A549 (cell line): ENCODE measurements at regions not wholly inside any gene's neighbourhood (a gene's known extent, or its start where the extent isn't known, plus 50 kb on each side); places are given as distances from the start of the nearest gene placed in this dataset.

Source experiments
- ATAC-seq, 2 experiments: fragments of 200-7000 bp in 1 of 2; fragments of >200 bp in 1 of 2; cut with Nextera tagmentation in 1 of 2; cut with Tn5 transposase in 1 of 2; 3 replicates each; pipeline versions ENCODE4 v1.8.0 to v1.9.1; 2018 to 2020; ENCODE audit warnings: mild to moderate bottlenecking in 1 of 2, moderate library complexity in 1 of 2
- CTCF ChIA-PET: fragments of 300-600 bp; sonication (Branson Sonifier 250); formaldehyde crosslinking; extraction: SDS; loops from one replicate; lab custom pipeline; 2021; ENCODE audit warnings: antibody characterized with exemption, inconsistent platforms; lab: Yijun Ruan, JAX
- POLR2A ChIA-PET: fragments of 350-600 bp; formaldehyde crosslinking; extraction: SDS; loops from one replicate; lab custom pipeline; 2021; ENCODE audit warnings: antibody characterized with exemption, inconsistent platforms; lab: Yijun Ruan, JAX
- DNase-seq, 2 experiments: peaks; one replicate each; pipeline versions ENCODE4 v3.0.0 to v3.0.0-alpha.2; 2011 to 2016; ENCODE audit warnings: low read depth in 1 of 2, low spot score in 1 of 2
- FAIRE-seq: peaks from 2 replicates; lab custom pipeline; 2011; peaks lifted over from hg19 to GRCh38; lab: Jason Lieb, UNC
- H3K27ac ChIP-seq, 2 experiments: fragments of >200 bp; sonication (Bioruptor Twin); formaldehyde crosslinking; 3 replicates each; pipeline ENCODE4 v1.5.1; 2016 to 2017
- H3K4me1 ChIP-seq: fragments of >200 bp; sonication (Bioruptor Twin); formaldehyde crosslinking; 3 replicates; pipeline ENCODE4 v1.6.1; 2016
- H3K4me2 ChIP-seq: fragments of >200 bp; sonication (Bioruptor Twin); formaldehyde crosslinking; 3 replicates; pipeline ENCODE4 v1.6.1; 2016
- H3K4me3 ChIP-seq: fragments of >200 bp; sonication (Bioruptor Twin); formaldehyde crosslinking; 3 replicates; pipeline ENCODE4 v1.5.1; 2016
- H3K9me3 ChIP-seq: fragments of >200 bp; sonication (Bioruptor Twin); formaldehyde crosslinking; 3 replicates; pipeline ENCODE4 v1.6.1; 2016
- CBX2 ChIP-seq: fragments of 200-600 bp; sonication (generic); IDR thresholded peaks from 2 replicates; pipeline ENCODE4 v1.6.1; 2016; ENCODE audit warnings: low read depth, mild to moderate bottlenecking, borderline replicate concordance
- CBX8 ChIP-seq: fragments of 200-600 bp; sonication (generic); IDR thresholded peaks from 2 replicates; pipeline ENCODE4 v1.6.1; 2016
- CHD2 ChIP-seq: fragments of 150-350 bp; IDR thresholded peaks from 2 replicates; pipeline ENCODE4 v1.6.1; 2014; ENCODE audit warnings: low read length; ENCODE audit not compliant: partially characterized antibody
- EHF ChIP-seq: fragments of 250-450 bp; sonication (Bioruptor Pico); IDR thresholded peaks from 2 replicates; pipeline ENCODE4 v1.5.0; 2020; ENCODE audit warnings: mild to moderate bottlenecking
- EHMT2 ChIP-seq: fragments of 200-600 bp; sonication (generic); IDR thresholded peaks from 2 replicates; pipeline ENCODE4 v1.6.1; 2016; ENCODE audit warnings: antibody characterized with exemption, low read depth, mild to moderate bottlenecking, moderate library complexity
- HDAC2 ChIP-seq: fragments of 200-600 bp; sonication (generic); IDR thresholded peaks from 2 replicates; pipeline ENCODE4 v1.6.1; 2016
- HOXB13 ChIP-seq: fragments of 250-450 bp; sonication (Bioruptor Pico); IDR thresholded peaks from 2 replicates; pipeline ENCODE4 v1.5.0; 2020; ENCODE audit warnings: low read depth, mild to moderate bottlenecking, moderate library complexity
- JUN ChIP-seq, 2 experiments: fragments of >200 bp; sonication (Bioruptor Twin); formaldehyde crosslinking; IDR thresholded peaks; 2 replicates in 1 of 2; 3 replicates in 1 of 2; pipeline ENCODE4 v1.6.1; 2016 to 2017
- JUNB ChIP-seq: fragments of >200 bp; sonication (Bioruptor Twin); formaldehyde crosslinking; IDR thresholded peaks from 2 replicates; pipeline ENCODE4 v1.6.1; 2016
- KDM1A ChIP-seq: fragments of 200-600 bp; sonication (generic); IDR thresholded peaks from 2 replicates; pipeline ENCODE4 v1.6.1; 2016; ENCODE audit warnings: low read depth, mild to moderate bottlenecking
- KDM5A ChIP-seq: fragments of 200-600 bp; sonication (generic); IDR thresholded peaks from 2 replicates; pipeline ENCODE4 v1.6.1; 2016; ENCODE audit warnings: antibody characterized with exemption, mild to moderate bottlenecking
- MYC ChIP-seq: IDR thresholded peaks from 2 replicates; pipeline ENCODE4 v1.6.1; 2012; ENCODE audit warnings: mild to moderate bottlenecking, inconsistent platforms, low read length, improper control_type of control experiment, borderline replicate concordance
- NFE2L2 ChIP-seq: fragments of 150-350 bp; conservative IDR thresholded peaks from 2 replicates; pipeline ENCODE4 v1.6.1; 2014; ENCODE audit warnings: low read length
- POLR2AphosphoS2 ChIP-seq: conservative IDR thresholded peaks from 2 replicates; pipeline ENCODE4 v1.6.1; 2012; ENCODE audit warnings: low read length, improper control_type of control experiment, inconsistent platforms
- RAD21 ChIP-seq, 2 experiments: fragments of >200 bp in 1 of 2; sonication (Bioruptor Twin) in 1 of 2; formaldehyde crosslinking in 1 of 2; IDR thresholded peaks in 1 of 2; conservative IDR thresholded peaks in 1 of 2; 2 replicates in 1 of 2; 3 replicates in 1 of 2; pipeline ENCODE4 v1.6.1; 2012 to 2018; ENCODE audit warnings: inconsistent platforms in 1 of 2
- RARB ChIP-seq: fragments of 250-450 bp; sonication (Bioruptor Pico); IDR thresholded peaks from 2 replicates; pipeline ENCODE4 v1.8.0; 2021; ENCODE audit warnings: mild to moderate bottlenecking, moderate library complexity
- SMC3 ChIP-seq: fragments of >200 bp; sonication (Bioruptor Twin); formaldehyde crosslinking; IDR thresholded peaks from 3 replicates; pipeline ENCODE4 v1.6.1; 2018; ENCODE audit warnings: inconsistent platforms
- SREBF2 ChIP-seq: fragments of 450-650 bp; IDR thresholded peaks from 2 replicates; pipeline ENCODE4 v1.6.1; 2014; ENCODE audit warnings: mild to moderate bottlenecking, moderate library complexity
- TP53 ChIP-seq: fragments of 250-450 bp; sonication (Bioruptor Pico); IDR thresholded peaks from 2 replicates; pipeline ENCODE4 v1.5.0; 2021; ENCODE audit warnings: mild to moderate bottlenecking, moderate library complexity
- ZFP36 ChIP-seq: fragments of 450-650 bp; IDR thresholded peaks from 2 replicates; pipeline ENCODE4 v1.6.1; 2014; ENCODE audit warnings: borderline replicate concordance; ENCODE audit not compliant: partially characterized antibody
- TF ChIP-seq, protein P1 (sequence below): fragments of 200-600 bp; sonication (generic); IDR thresholded peaks from 2 replicates; pipeline ENCODE4 v1.6.1; 2016; ENCODE audit warnings: antibody characterized with exemption, mild to moderate bottlenecking, moderate library complexity
- TF ChIP-seq, protein P2 (sequence below): fragments of >200 bp; sonication (Bioruptor Twin); formaldehyde crosslinking; IDR thresholded peaks from 2 replicates; pipeline ENCODE4 v1.6.1; 2016
- TF ChIP-seq, protein P3 (sequence below): fragments of 450-650 bp; IDR thresholded peaks from 2 replicates; pipeline ENCODE4 v1.6.1; 2014; ENCODE audit warnings: antibody characterized with exemption
- TF ChIP-seq, protein P4 (sequence below): fragments of 250-450 bp; sonication (Bioruptor Pico); IDR thresholded peaks from 2 replicates; pipeline ENCODE4 v1.5.0; 2020; ENCODE audit warnings: low read depth, mild to moderate bottlenecking, moderate library complexity
- TF ChIP-seq, protein P5 (sequence below): IDR thresholded peaks from 2 replicates; pipeline ENCODE4 v1.6.1; 2012

DNA sequence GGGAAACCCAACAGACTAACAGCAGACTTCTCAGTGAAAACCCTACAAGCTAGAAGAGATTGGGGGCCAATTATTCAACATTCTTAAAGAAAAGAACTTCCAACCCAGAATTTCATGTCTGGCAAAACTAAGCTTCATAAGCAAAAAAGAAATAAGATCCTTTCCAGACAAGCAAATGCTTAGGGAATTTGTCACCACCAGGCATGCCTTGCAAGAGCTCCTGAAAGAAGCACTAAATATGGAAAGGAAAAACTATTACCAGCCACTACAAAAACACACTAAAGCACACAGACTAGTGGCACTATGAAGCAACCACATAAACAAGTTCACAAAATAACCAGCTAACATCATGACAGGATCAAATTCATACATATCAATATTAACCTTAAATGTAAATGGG lies 131.1 kb downstream of the OR2K2 start:
- no peak for FAIRE-seq
- no peaks in the 10 kb centered on the region for H3K4me1 ChIP-seq
- no peak for ATAC-seq
- no peak for DNase-seq
- no peak overlapping the region for H3K4me3 ChIP-seq
- peaks cover 15% of the 10 kb centered on the region; the same call in 2 of the 3 replicates for H3K9me3 ChIP-seq
- no peak overlapping the region for H3K4me2 ChIP-seq
- ChIA-PET CTCF (interaction anchor here (0.9 kb wide), 1 partner anchor 1015 kb away, joined by 3 read pairs; no protein-coding TSS in a partner anchor), POLR2A (no interaction called here)
- TF ChIP-seq HOXB13 (CRISPR knock-in tag): no peak
- TF ChIP-seq, protein P1, sequence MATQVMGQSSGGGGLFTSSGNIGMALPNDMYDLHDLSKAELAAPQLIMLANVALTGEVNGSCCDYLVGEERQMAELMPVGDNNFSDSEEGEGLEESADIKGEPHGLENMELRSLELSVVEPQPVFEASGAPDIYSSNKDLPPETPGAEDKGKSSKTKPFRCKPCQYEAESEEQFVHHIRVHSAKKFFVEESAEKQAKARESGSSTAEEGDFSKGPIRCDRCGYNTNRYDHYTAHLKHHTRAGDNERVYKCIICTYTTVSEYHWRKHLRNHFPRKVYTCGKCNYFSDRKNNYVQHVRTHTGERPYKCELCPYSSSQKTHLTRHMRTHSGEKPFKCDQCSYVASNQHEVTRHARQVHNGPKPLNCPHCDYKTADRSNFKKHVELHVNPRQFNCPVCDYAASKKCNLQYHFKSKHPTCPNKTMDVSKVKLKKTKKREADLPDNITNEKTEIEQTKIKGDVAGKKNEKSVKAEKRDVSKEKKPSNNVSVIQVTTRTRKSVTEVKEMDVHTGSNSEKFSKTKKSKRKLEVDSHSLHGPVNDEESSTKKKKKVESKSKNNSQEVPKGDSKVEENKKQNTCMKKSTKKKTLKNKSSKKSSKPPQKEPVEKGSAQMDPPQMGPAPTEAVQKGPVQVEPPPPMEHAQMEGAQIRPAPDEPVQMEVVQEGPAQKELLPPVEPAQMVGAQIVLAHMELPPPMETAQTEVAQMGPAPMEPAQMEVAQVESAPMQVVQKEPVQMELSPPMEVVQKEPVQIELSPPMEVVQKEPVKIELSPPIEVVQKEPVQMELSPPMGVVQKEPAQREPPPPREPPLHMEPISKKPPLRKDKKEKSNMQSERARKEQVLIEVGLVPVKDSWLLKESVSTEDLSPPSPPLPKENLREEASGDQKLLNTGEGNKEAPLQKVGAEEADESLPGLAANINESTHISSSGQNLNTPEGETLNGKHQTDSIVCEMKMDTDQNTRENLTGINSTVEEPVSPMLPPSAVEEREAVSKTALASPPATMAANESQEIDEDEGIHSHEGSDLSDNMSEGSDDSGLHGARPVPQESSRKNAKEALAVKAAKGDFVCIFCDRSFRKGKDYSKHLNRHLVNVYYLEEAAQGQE: no peak
- TF ChIP-seq POLR2AphosphoS2: no peak
- TF ChIP-seq KDM1A: no peak
- TF ChIP-seq, protein P2, sequence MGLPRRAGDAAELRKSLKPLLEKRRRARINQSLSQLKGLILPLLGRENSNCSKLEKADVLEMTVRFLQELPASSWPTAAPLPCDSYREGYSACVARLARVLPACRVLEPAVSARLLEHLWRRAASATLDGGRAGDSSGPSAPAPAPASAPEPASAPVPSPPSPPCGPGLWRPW: no peak
- TF ChIP-seq EHMT2: no peak
- TF ChIP-seq SREBF2: no peak
- TF ChIP-seq SMC3: no peak
- no peak for TF ChIP-seq NFE2L2
- TF ChIP-seq RAD21 (conservative IDR thresholded peaks at IDR 0.05 in 1 of 2, IDR thresholded peaks at IDR 0.05 in 1 of 2): no peak
- TF ChIP-seq, protein P3, sequence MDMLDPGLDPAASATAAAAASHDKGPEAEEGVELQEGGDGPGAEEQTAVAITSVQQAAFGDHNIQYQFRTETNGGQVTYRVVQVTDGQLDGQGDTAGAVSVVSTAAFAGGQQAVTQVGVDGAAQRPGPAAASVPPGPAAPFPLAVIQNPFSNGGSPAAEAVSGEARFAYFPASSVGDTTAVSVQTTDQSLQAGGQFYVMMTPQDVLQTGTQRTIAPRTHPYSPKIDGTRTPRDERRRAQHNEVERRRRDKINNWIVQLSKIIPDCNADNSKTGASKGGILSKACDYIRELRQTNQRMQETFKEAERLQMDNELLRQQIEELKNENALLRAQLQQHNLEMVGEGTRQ: no peak
- TF ChIP-seq MYC: no peak
- no peak for TF ChIP-seq JUN (IDR thresholded peaks at IDR 0.05)
- no peak for TF ChIP-seq CBX2
- TF ChIP-seq HDAC2: no peak
- no peak for TF ChIP-seq ZFP36
- H3K27ac ChIP-seq: no peak overlapping the region

DNA sequence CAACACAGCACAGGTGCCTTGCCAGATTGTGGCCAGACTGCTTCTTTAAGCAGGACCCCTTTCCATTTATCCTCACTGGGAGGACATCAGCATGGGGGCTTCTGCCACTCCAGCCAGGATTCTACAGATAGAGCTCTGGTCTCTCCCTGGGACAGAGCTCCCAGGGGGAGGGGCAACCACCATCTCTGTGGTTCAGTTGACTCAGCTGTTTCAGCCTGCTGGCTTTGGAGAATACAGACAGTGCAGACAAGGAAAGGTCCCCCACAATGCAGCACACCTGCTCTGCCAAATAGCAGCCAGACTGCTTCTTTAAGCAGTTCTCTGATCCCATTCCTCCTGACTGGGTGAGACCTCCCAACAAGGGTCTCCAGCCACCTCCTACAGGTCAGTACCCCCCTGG lies 132.8 kb downstream of the OR2K2 start:
- DNase-seq (no peak), FAIRE-seq (no peak), ATAC-seq (no peak)
- CTCF ChIA-PET: no interaction called here
- TF ChIP-seq, protein P3: no peak
- TF ChIP-seq CBX8 (no peak), RARB (CRISPR knock-in tag) (no peak), HDAC2 (no peak), EHF (CRISPR knock-in tag) (no peak), NFE2L2 (no peak), KDM5A (no peak), POLR2AphosphoS2 (no peak), TP53 (CRISPR knock-in tag) (no peak), JUNB (no peak), CHD2 (no peak)
- TF ChIP-seq, protein P4, sequence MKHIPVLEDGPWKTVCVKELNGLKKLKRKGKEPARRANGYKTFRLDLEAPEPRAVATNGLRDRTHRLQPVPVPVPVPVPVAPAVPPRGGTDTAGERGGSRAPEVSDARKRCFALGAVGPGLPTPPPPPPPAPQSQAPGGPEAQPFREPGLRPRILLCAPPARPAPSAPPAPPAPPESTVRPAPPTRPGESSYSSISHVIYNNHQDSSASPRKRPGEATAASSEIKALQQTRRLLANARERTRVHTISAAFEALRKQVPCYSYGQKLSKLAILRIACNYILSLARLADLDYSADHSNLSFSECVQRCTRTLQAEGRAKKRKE (CRISPR knock-in tag): no peak
- TF ChIP-seq, protein P5, sequence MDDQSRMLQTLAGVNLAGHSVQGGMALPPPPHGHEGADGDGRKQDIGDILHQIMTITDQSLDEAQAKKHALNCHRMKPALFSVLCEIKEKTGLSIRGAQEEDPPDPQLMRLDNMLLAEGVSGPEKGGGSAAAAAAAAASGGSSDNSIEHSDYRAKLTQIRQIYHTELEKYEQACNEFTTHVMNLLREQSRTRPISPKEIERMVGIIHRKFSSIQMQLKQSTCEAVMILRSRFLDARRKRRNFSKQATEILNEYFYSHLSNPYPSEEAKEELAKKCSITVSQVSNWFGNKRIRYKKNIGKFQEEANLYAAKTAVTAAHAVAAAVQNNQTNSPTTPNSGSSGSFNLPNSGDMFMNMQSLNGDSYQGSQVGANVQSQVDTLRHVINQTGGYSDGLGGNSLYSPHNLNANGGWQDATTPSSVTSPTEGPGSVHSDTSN: no peak
- Histone ChIP-seq H3K9me3 (peaks cover 6% of the 10 kb centered on the region; the same call in 2 of the 3 replicates), H3K27ac (no peak overlapping the region), H3K4me1 (no peaks in the 10 kb centered on the region), H3K4me3 (no peak overlapping the region), H3K4me2 (no peak overlapping the region)
- POLR2A ChIA-PET: no interaction called here
